NCI-H345 (cell line): ENCODE measurements at regions not wholly inside any gene's neighbourhood (a gene's known extent, or its start where the extent isn't known, plus 50 kb on each side); places are given as distances from the start of the nearest gene placed in this dataset.
"Not testable (repeated sequence)": the region's sequence is repeated elsewhere in the genome, so short reads cannot be mapped to it uniquely, and the experiment has no call there.

Experiments used
- DNase-seq: peaks from one replicate; lab custom pipeline; 2025; lab: John Stamatoyannopoulos, UW

GRCh38 chr4:178173771-178174170, 731.5 kb upstream of the AGA start:
- DNase-seq: no peak

GRCh38 chr4:178174756-178175155, 732.5 kb upstream of the AGA start:
- no peak for DNase-seq

- DNase-seq: no peak
Observed at GRCh38 chr4:178185517-178185916, 743.3 kb upstream of the AGA start.

GRCh38 chr4:178192611-178193010, 750.4 kb upstream of the AGA start:
- no peak for DNase-seq

- DNase-seq: no peak
Observed at GRCh38 chr4:178196751-178197374, 754.6 kb upstream of the AGA start.

- DNase-seq: no peak
Observed at GRCh38 chr4:178198691-178199090, 756.5 kb upstream of the AGA start.

GRCh38 chr4:178202422-178202821, 760.2 kb upstream of the AGA start:
- no peak for DNase-seq

GRCh38 chr4:178205826-178206225, 763.6 kb upstream of the AGA start:
- no peak for DNase-seq

GRCh38 chr4:178215309-178215708, 773.1 kb upstream of the AGA start:
- DNase-seq: no peak

- DNase-seq: no peak
Observed at GRCh38 chr4:178215763-178216162, 773.5 kb upstream of the AGA start.

- not testable (repeated sequence) for DNase-seq
Observed at GRCh38 chr4:178226421-178226820, 784.2 kb upstream of the AGA start.

GRCh38 chr4:178233906-178234305, 791.7 kb upstream of the AGA start:
- DNase-seq: no peak

- DNase-seq: no peak
Observed at GRCh38 chr4:178240891-178241290, 798.7 kb upstream of the AGA start.

- DNase-seq: no peak
Observed at GRCh38 chr4:178241601-178242118, 799.4 kb upstream of the AGA start.

GRCh38 chr4:178242655-178243054, 800.4 kb upstream of the AGA start:
- no peak for DNase-seq

- DNase-seq: no peak
Observed at GRCh38 chr4:178244785-178245184, 802.5 kb upstream of the AGA start.

GRCh38 chr4:178255172-178255571, 812.9 kb upstream of the AGA start:
- DNase-seq: no peak

GRCh38 chr4:178258603-178259002, 816.4 kb upstream of the AGA start:
- no peak for DNase-seq

- DNase-seq: no peak
Observed at GRCh38 chr4:178259566-178259965, 817.3 kb upstream of the AGA start.

- DNase-seq: no peak
Observed at GRCh38 chr4:178264001-178264400, 821.8 kb upstream of the AGA start.

- no peak for DNase-seq
Observed at GRCh38 chr4:178271386-178271785, 829.1 kb upstream of the AGA start.

GRCh38 chr4:178273168-178273567, 830.9 kb upstream of the AGA start:
- DNase-seq: no peak

GRCh38 chr4:178275671-178276360, 833.6 kb upstream of the AGA start:
- no peak for DNase-seq

- no peak for DNase-seq
Observed at GRCh38 chr4:178280362-178280761, 838.1 kb upstream of the AGA start.
